ENCODE measurements at regions not wholly inside any gene's neighbourhood (a gene's known extent, or its start where the extent isn't known, plus 50 kb on each side); places are given as distances from the start of the nearest gene placed in this dataset.

DNA sequence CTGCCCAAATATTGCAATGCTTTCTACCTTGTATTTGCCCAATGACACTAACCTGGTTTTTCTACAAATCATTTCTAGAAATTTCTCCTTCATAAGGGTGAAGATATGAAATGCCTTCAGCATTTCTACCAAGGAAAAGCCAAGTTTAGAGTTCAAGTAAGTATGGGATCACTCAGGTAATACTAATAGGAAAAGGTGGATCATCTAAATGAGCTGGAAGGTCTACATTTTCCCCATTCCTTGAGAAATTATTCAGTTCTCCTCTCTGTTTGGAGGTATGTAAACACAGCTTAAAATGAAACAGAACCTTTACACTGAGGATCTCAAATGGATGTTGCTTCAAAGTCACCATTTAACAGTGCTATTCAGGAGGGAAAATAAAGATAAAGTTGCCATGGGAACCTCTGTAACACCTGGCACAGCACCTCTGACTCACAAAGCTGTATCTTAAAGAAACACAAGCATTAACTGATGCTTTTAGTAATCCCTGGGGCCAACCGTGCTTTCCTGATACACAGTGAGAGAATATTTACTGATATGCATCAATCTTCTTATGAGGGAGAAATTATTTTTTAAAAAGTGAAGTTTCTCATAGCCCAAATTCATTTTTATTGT lies 161.3 kb downstream of the DRD1 start:
- no peak for DNase-seq

DNA sequence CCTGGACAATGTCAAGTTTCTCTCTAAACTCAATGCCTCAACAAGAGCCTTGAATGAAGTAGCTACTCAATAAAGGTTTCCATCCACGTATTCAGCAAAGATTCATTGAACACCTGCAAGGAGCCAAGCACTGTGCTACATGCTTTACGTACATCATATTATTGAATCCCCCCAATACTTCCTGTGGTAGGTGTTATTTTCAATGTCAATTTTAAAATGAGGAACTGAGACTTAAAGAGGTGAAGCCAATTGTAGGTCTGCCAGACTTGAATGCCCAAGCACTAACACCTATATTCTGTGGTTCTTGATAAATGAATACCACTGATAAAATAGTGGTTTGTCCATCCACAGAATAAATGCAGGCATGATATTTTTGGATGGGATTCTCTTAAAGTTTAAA lies 162.3 kb downstream of the DRD1 start:
- DNase-seq, result no peak

DNA sequence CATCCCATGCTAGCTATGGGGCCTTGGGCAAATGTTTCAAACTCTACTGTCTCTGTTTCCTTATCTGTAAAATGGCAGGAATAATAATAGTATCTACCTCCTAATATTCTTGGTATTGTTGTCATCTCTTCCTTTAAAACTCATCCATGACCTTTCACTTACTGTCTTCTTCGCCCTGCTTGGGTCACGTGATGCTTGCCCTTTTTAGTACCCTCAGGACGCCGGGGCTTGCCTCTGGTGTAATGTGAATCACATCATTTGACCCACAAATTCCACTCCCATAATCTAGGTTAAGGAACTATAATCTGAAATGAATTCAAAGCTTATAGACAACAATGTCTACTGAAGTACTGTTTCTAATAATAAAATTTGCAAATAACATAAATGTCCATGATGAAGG lies 162.7 kb downstream of the DRD1 start:
- no peak for DNase-seq

DNA sequence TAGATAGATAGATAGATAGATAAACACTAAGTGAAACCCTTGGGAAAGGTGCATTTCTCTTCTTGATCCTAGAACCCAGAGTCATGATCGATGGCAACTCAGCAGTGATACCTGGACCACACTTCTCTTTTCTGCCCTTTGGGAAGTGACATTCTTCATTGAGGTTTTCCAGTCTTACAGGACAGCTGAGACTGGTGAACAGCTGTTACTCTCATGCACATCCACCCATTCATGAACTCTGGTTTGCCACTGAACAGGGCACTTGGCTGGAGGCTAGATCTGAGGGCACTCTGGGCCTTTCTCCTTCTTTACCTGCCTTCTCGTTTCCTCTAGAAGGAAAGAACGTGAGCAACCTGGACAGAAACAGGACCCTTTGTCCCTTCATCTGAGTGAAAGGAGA lies 164.5 kb downstream of the DRD1 start:
- no peak for DNase-seq

DNA sequence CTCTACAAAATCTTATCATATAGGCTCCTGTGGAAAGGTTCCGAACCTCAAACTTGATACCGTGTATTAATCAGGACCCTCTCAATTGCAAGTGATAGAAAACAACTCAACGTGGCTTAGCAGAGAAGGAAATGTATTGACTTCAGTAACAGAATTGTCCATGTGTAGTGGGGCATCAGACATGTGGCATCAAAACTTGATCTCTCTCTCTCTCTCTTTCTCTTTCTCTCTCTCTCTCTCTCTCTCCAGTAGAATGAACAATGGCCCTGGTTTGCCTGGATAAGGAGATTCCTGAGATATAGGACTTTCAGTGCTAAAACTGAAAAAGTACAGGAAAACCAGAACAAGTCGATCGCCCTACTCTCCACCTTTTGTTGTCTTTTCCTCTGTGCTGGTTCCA lies 168.2 kb downstream of the DRD1 start:
- no peak for DNase-seq

DNA sequence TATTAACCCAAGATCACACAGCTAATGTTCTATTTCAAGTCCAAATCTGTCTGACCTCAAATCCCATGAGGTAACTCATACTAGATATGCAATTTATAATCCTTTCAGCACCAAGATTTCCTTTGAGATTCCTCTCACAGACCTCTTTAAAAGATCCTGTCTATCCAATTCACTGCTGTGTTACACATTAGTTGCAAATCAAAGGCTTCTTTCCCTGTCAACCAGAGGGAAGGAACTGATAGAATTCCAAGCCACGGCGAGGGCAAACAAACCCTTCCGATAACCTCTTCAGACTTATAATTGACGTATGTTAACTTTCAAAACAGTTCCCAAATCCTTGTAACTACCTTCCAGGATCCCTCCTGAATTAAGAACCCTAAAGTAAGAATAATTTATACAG lies 168.9 kb downstream of the DRD1 start:
- no peak for DNase-seq

DNA sequence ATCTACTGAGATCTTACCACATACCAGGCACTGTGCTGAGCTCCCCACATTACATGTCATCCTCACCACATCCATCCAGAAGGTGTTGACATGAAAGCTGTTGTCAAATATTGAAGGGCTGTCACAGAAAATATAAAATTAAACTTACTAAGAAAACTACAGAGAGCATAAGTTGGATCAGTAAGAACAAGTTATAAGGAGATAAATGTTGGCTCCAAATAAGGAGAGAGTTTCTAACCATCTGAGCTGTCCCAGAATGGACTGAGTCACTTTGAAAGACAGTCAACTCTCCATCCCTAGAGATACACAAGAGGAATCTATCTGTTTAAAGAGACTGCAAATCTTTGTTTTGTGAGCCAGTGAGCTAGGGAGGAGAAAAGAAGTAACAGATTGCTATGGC lies 169.8 kb downstream of the DRD1 start:
- no peak for DNase-seq

DNA sequence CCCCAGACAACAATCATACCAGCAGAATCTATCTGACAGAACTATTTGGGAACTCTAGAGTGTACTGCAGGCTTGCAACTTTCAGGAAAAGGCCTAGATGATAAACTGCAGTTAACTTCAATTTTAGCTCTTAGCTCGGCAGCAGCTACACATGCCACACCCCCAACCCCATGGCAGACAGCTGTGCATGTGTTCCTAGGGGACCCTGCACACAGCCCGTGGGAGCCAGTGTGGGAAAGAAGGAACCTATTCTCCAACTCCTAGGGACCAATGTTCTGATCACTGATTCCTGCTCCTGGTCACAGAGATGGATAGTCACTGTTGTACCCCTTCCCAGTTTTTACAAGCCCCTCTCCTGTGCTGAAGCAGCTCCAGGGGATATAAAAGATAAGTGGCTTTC lies 179.6 kb downstream of the DRD1 start:
- no peak for DNase-seq

DNA sequence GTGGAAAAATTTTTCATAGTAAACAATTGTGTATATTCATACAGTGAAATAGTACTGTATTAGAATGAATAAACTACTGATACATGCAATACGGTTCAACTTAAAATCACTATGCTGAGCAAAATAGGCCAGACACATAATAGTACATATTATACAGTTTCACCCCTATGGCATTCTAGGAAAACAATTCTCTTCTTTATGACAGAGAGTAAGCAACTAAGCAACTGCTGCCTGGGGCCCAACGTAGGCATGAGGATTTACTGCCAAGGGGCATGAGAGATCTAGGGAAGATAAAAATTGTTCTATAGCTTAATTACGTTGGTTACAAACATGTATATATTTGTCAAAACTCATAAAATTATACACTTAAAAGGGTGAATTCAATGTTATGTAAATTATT lies 180.2 kb downstream of the DRD1 start:
- DNase-seq, result no peak

DNA sequence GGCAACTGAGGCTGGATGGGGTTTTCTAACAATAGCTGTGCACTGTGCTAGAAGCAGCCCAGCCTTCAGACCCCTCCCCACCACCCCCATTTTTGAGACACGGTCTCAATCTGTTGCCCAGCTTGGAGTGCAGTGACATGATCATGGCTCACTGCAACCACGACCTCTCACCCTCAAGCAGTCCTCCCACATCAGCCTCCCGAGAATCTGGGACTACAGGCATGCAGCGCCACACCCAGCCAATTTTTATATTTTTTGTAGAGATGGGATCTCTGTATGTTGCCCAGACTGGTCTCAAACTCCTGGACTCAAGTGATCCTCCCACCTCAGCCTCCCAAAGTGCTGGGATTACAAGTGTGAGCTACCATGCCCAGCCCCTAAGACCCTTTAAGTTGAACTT lies 182.5 kb downstream of the DRD1 start:
- no peak for DNase-seq

DNA sequence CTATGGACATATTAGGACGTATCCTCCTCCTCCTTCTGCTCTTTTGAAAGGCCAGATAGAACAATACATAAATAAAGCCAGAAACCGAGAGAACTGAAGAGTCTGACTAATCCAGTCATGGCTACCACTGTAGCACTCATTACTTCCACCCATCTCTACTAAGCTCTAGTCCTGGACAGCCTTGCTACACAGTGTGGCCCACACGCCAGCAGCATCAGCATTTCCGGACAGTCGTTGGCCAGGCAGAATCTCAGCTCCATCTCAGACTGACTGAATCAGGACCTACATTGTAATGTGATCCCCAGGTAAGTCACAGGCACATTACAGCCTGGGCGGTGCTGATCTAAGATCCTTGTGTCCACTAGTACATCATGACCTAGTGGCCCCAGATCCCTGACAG lies 182.9 kb downstream of the DRD1 start:
- DNase-seq, result no peak

DNA sequence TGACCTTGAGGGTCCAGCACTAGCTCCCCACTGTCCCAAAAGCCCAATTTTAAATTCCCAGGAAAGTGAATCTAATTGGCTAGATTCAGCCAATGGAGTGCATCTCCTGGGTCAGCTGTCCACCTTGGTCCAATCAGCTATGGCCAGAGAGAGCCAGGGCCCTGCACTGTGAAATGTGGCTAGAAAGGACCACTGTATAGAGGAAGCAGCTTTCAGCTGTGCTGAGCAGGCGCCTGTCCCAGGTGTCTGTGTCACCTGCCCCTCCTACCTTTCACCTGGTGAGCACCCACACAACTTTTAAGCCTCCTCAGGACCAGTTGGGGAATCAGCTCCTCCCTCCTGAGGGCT lies 186.2 kb downstream of the DRD1 start:
- no peak for DNase-seq

DNA sequence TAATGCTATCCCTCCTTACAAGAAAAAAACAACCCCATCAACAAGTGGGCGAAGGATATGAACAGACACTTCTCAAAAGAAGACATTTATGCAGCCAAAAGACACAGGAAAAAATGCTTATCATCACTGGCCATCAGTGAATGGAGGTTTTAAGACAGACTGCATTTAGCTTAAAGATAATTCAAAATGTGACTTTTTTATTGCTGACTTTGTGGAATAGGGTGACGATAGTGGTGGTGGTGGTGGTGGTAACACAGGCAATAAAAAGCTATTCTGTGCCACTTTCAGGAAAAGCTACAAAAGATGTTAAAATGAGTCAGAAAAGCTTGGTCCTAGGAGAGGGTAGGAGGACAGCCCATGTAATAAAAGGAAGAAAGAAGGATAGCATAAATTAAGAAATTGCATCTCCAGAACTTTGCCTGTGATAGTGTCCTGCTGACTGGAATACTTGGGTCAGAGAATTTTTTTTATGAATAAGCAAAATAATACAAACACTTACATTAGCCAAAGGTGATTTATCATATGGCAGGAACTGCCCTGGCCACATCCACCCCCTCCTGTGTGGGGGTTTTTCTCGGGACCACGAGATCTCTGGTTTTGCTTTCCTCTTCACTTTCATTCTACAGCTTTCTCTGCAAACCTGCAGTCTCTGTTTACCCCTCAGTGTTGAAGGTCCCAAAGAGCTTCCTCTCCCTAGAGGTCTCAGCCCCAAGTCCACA lies 186.7 kb downstream of the DRD1 start:
- no peak for DNase-seq

DNA sequence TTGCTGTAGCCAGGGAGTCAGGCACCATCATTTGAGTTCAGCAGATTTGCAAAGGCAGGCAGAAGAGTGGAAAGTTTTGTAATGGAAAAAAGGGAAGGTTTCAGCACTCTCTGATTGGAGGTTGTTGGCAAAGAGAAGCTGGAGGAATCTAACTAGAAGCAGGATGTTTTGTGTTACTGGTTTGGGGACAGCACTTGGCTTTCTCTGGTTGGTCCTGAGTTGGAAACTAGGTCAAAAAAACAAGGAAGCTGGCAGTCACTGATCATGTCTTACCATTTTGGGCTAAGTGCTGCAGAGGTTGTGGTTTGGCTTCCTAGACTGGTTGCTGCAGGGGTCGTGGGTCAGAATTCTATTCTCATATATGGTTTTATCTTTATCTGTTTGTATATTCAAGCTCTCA lies 189.8 kb downstream of the DRD1 start:
- DNase-seq, result no peak

DNA sequence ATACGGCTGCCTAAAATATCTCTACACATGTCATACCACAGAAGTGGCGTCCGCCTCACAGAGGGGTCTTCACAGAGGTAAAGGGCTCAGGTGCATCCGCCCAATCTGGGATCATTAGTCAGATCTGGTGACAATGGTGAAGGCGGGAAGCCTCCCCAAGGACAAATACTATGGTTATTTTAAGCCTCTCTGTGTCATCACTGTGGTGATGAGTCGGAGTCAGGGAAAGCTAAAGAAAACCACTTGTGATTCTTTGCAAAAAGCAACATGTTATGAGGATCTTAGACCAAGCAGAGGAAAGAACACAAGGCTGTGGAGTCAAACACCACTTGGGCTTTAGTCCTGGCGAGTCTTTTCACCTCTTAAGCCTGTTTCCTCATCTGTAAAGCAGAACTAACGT lies 190.4 kb downstream of the DRD1 start:
- DNase-seq, result no peak

DNA sequence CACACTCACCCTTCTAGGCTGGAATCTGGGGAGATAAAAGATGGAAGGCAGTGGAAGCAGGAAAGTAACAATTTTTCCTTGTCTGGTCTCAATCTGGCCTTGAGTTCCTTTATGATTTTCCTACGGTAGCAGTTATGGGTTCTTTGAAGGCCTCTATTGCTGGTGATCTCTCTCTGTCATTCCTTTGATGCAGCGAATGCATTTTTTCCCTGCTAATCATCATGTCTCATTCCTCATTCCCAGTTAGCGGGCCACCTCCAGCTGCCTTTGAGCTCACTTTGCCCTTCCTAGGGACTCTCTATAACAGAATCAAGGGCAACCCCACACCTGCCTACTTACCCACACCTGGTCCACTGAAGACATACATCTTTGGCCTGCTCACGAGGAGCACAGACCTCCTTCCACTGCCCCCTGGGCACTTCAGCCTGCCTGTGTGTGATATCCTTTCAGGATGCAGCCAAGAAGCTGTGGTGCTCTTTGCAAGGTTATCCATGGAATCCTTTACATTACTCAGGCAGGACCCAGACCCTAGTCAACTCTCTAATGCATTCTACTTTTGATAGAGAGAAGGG lies 191.7 kb downstream of the DRD1 start:
- no peak for DNase-seq

DNA sequence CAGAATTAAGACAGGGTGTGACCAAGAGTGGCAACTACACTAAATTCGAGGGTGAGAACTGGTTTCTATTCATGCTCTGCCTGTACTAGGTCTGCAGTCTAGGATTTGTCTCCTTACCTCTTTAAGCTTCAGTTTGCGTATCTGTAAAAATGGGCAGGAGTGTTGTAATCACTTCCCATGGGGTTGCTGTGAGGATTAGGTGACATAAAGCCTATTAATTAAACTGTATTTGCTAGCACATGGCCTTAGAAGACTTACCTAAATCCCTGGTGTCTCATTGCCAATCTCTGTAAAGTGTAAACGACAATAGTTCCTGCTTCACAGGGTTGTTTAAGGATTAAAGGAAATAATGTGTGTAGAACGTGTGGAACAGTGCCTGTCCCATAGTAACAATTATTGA lies 193.6 kb downstream of the DRD1 start:
- no peak for DNase-seq

DNA sequence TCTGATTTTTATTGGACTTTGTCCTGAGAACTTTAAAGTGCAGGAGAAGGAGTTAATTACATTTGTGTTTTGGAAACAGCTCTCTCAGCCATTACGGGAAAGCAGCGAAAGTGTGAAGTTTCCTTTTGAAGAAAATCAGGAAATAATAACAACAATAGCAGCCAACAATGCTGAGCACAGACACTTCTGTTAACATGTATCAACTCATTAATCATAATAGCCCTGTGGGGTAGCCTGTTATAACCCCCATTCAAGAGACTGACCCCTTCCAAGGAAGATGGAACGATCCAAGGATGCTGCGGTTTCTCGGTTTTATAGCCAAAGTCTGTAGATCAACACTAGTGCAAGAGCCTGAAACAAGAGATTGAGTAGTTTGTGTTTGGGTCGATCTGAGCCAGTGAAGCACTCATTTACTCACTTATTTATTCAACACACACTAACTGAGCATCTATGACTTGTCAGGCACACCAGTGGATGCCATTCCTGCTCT lies 195.5 kb downstream of the DRD1 start:
- DNase-seq, result no peak

DNA sequence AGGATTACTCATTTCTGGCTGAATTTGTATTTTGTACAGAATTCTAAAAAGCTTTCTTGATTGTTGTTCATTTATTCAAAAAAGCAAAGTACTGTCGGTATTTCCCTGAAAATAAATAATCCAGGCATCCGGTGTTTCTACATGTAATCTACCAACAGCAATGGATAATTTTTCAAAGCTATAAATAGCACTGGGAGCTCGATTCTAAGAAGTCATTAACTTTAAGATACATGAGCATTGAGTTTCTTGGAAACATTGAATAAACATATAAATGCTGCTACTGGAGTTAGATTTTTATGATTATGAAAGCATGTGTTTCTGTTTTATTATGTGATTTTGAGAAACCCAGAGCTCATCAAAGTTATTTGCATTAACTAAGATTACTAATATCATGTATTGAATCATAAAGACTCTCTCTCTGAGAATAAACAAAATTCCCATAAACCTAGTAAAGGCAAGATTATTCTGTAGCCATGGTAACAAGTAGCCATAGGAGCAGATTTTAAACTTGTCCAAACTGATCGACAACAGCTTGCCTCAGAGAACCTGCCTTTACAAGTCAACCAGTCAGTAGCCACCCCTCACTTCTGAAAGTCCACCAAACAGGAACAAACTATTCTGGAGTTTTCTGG lies 197.0 kb downstream of the DRD1 start:
- DNase-seq, result no peak

DNA sequence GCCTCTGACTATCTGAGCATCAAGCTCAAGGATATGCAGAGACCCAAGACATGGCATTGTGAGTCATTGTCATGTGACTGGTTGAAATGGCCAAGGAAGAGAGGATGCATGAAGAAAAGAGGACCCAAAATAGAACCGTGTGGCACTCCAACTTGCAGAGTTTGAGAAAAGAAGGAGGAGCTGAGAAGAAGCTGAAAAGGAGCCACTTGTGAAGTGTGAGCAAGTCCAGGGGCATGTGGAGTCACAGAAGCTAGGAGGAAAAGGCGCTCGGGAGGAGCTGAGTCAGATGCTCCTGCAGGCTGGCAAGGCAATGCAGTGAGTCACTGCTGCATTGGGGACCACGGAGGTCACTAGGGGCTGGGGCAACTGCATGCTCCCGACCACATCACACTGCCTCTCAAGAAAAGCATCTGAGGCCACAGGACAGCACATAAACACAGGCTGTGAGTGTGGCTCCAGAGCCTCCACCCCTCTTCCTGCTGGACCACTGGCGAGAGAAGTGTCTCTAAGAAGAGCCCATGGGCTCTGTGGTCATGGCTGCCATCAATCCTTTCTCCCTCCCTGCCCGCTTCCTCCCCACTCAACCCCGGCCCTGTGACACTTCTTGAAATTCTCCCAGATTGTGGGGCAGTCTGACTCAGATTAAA lies 197.6 kb downstream of the DRD1 start:
- no peak for DNase-seq

DNA sequence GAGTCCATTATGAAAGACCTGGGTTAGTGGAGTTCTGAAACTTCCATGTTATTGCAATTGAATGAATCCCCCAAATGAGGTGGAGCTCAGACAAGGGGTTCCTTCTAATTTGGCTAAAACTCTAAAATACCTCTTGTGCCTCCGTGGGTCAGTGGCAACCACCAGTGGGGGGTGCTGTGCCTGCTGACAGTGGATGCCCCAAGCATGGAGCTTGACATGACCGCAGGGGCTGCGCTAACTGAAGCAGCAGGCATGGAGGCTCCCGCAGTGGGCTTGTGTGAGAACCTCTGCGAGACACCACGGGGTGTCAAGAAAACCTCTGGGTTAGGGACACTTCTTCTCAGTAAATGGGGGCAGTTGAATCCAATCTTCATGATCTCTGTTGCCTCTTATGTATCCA lies 200.5 kb downstream of the DRD1 start:
- DNase-seq, result no peak

DNA sequence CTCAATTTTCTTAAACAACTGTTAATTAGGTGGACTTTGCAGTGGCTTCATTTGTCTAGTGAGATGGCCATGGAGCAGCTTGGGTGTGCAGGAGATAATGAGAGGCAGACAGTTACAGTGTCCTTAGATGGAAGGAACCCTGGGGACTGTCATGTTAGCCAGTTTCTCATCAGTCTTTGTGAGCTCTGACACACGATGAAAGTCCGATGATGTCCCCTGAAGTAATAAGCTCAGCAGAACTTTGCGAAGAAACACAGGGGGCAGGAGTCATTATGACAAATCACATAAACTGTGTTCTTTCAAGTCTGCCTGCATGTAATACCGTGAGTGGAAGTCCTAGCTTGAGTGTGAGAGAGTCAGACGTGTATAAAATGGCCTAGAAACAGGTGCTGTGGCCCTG lies 201.8 kb downstream of the DRD1 start:
- DNase-seq, result no peak

DNA sequence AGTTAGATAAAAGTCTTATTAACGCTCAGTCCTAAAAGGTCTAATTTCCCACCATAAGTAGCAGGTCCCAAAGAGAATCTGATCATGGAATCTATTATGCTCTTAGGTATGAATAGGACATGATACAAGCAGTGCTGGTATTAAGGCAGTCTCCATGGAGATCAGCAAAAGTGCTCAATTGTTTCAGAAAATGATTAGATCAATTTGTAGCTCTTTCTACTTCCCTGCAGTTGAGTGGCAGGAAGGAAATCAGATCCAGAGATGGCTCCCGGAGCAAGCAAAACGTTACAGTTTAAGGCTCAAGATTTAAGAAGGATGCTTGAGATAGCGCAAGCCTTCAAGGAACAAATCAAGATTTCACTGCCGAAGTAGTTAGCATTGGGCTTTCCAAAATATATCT lies 205.7 kb downstream of the DRD1 start:
- DNase-seq, result no peak

DNA sequence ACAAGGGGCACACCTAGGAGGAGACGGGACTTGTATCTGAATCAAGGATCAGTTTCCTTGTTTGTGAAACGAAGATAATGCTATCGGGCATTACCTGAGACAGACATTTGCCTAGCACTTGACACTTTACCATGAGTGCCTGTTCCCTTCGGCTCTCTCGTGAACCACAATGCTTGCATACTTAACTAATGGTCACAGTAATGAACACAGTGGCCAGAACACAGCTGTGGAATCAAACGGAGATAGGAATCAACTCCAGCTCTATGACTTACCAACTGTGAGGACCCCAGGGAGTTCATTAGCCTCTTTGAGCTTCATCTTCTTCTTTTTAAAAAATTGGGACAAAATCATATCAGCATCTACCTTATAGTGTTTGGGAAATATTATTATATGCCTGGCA lies 207.8 kb downstream of the DRD1 start:
- no peak for DNase-seq
